MCF 10A (cell line): ENCODE measurements at regions not wholly inside any gene's neighbourhood (a gene's known extent, or its start where the extent isn't known, plus 50 kb on each side); places are given as distances from the start of the nearest gene placed in this dataset.

ENCODE experiments used
- BruUV-seq: library from RNA; stranded (reverse); fragments of 400-500 nt; replicated peaks from 2 replicates; lab custom pipeline; 2021; lab: Mats Ljungman, UMichigan
- CTCF ChIA-PET: fragments of 300-600 bp; sonication (Branson Sonifier 250); formaldehyde crosslinking; extraction: SDS; loops from one replicate; lab custom pipeline; 2021; ENCODE audit warnings: antibody characterized with exemption, inconsistent platforms; lab: Yijun Ruan, JAX
- POLR2A ChIA-PET: fragments of 300-600, 350-650 bp; sonication (Branson Sonifier 250); formaldehyde crosslinking; extraction: SDS; loops from one replicate; lab custom pipeline; 2020; ENCODE audit warnings: antibody characterized with exemption, inconsistent platforms; lab: Yijun Ruan, JAX
- DNase-seq: peaks from one replicate; pipeline ENCODE4 v3.0.0-alpha.2; 2018; ENCODE audit not compliant: unreplicated experiment
- H3K27ac Mint-ChIP-seq: one replicate; pipeline ENCODE4 v1.8.0; 2022; ENCODE audit warnings: mild to moderate bottlenecking, low read depth, mixed read lengths; ENCODE audit not compliant: unreplicated experiment
- H3K27me3 Mint-ChIP-seq: one replicate; pipeline ENCODE4 v1.8.0; 2022; ENCODE audit warnings: mixed read lengths; ENCODE audit not compliant: insufficient read depth, unreplicated experiment
- H3K36me3 Mint-ChIP-seq: one replicate; pipeline ENCODE4 v1.8.0; 2022; ENCODE audit warnings: mild to moderate bottlenecking, moderate library complexity, mixed read lengths; ENCODE audit not compliant: insufficient read depth, unreplicated experiment
- H3K4me1 Mint-ChIP-seq: one replicate; pipeline ENCODE4 v1.8.0; 2022; ENCODE audit warnings: mixed read lengths; ENCODE audit not compliant: insufficient read depth, unreplicated experiment
- H3K4me3 Mint-ChIP-seq: one replicate; pipeline ENCODE4 v1.8.0; 2022; ENCODE audit warnings: mild to moderate bottlenecking, moderate library complexity, mixed read lengths; ENCODE audit not compliant: unreplicated experiment
- H3K9me3 Mint-ChIP-seq: one replicate; pipeline ENCODE4 v1.8.0; 2022; ENCODE audit warnings: mixed read lengths; ENCODE audit not compliant: unreplicated experiment
- CTCF ChIP-seq: fragments of 200-600 bp; IDR thresholded peaks from one replicate; pipeline ENCODE4 v1.8.0; 2022; ENCODE audit warnings: antibody characterized with exemption, mild to moderate bottlenecking; ENCODE audit not compliant: unreplicated experiment
- intact Hi-C: fragments of 100-400 bp; cut with micrococcal nuclease; formaldehyde crosslinking; loops from 2 replicates; pipeline ENCODE4 v1.14.1; 2022

GRCh38 chr6:94341173-94341572 lies 921.8 kb upstream of the EPHA7 start:
- intact Hi-C loops = no loop called here
- Mint-ChIP-seq H3K4me3 (no peak overlapping the region), H3K36me3 (no peaks in the 10 kb centered on the region), H3K4me1 (no peaks in the 10 kb centered on the region), H3K9me3 (peaks cover 7% of the 10 kb centered on the region), H3K27ac (no peak overlapping the region), H3K27me3 (no peaks in the 10 kb centered on the region)
- POLR2A ChIA-PET = no interaction called here
- no TSS peak for BruUV-seq
- CTCF ChIA-PET = no interaction called here
- DNase-seq = no peak
- no peak for TF ChIP-seq CTCF

- DNase-seq = peak; percentile 27
Measured at GRCh38 chr6:94323853-94324252, 904.5 kb upstream of the EPHA7 start.

GRCh38 chr6:94300424-94301144 lies 881.2 kb upstream of the EPHA7 start:
- ChIA-PET POLR2A (no interaction called here), CTCF (no interaction called here)
- intact Hi-C loops = no loop called here
- Mint-ChIP-seq H3K4me1 (no peaks in the 10 kb centered on the region), H3K36me3 (no peaks in the 10 kb centered on the region), H3K27ac (no peak overlapping the region), H3K27me3 (peaks cover 13% of the 10 kb centered on the region), H3K9me3 (no peaks in the 10 kb centered on the region), H3K4me3 (no peak overlapping the region)
- BruUV-seq = no TSS peak
- no peak for TF ChIP-seq CTCF
- DNase-seq = no peak

More at GRCh38 chr6:94323853-94324252, 904.5 kb upstream of the EPHA7 start:
- BruUV-seq = no TSS peak
- Mint-ChIP-seq H3K4me3 (no peak overlapping the region), H3K36me3 (no peaks in the 10 kb centered on the region), H3K27me3 (peaks cover 24% of the 10 kb centered on the region), H3K4me1 (no peaks in the 10 kb centered on the region), H3K9me3 (no peaks in the 10 kb centered on the region), H3K27ac (no peak overlapping the region)
- CTCF ChIA-PET = interaction anchor here (0.8 kb wide), 1 partner anchor 769 kb away, joined by 3 read pairs; no protein-coding TSS in a partner anchor
- POLR2A ChIA-PET = no interaction called here
- no peak for TF ChIP-seq CTCF
- intact Hi-C loops = loop anchor here (1.0 kb wide), 1 partner anchor 809 kb away; no protein-coding TSS in a partner anchor

GRCh38 chr6:94289131-94289530 lies 869.8 kb upstream of the EPHA7 start:
- H3K27ac Mint-ChIP-seq = no peak overlapping the region
- intact Hi-C loops = no loop called here
- peaks cover 54% of the 10 kb centered on the region for H3K27me3 Mint-ChIP-seq
- H3K36me3 Mint-ChIP-seq = no peaks in the 10 kb centered on the region
- no peak for DNase-seq
- H3K4me3 Mint-ChIP-seq = no peak overlapping the region
- no TSS peak for BruUV-seq
- TF ChIP-seq CTCF = no peak
- CTCF ChIA-PET = no interaction called here
- POLR2A ChIA-PET = no interaction called here
- H3K9me3 Mint-ChIP-seq = no peaks in the 10 kb centered on the region
- H3K4me1 Mint-ChIP-seq = no peaks in the 10 kb centered on the region
